ENCODE measurements at regions not wholly inside any gene's neighbourhood (a gene's known extent, or its start where the extent isn't known, plus 50 kb on each side); places are given as distances from the start of the nearest gene placed in this dataset.

DNA sequence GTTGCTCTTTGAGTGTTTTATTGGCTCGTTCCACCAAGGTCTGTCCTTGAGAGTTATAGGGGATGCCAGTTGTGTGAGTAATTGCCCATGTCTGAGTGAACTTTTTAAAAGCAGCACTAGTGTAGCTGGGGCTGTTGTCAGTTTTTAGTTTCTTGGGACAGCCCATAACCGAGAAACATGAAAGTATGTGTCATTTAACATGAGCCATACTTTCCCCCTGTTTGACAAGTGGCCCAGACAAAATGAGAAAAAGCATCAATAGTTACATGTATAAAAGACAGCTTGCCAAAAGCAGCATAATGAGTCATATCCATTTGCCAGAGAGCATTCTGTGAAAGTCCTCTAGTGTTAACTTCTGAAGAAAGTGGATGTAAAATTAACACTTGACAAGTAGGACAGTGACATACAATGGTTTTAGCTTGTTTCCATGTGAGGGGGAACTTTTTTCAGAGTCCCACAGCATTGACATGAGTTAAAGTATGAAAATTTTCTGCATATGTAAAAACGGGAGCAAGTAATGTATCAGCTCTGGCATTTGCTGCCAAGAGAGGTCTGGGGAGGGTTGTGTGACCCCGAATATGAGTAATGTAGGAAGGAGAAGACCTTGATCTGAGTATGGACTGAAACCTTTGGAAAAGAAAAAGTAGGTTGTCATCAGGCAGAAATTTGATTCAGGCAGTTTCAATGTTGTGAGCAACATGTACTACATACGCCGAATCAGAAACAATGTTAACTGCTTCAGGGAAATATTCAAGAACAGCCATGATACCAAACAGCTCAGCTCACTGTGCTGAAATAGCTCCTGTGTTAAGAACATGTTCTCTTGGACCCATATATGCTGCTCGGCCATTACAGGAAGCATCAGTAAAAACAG, 56.8 kb upstream of the ARL4D start (continued):
- TF ChIP-seq ZNF280B (CRISPR knock-in tag; IDR thresholded peaks at IDR 0.05) (no peak), SLC30A9 (CRISPR knock-in tag; IDR thresholded peaks at IDR 0.05) (no peak)
- TF ChIP-seq, protein P1, sequence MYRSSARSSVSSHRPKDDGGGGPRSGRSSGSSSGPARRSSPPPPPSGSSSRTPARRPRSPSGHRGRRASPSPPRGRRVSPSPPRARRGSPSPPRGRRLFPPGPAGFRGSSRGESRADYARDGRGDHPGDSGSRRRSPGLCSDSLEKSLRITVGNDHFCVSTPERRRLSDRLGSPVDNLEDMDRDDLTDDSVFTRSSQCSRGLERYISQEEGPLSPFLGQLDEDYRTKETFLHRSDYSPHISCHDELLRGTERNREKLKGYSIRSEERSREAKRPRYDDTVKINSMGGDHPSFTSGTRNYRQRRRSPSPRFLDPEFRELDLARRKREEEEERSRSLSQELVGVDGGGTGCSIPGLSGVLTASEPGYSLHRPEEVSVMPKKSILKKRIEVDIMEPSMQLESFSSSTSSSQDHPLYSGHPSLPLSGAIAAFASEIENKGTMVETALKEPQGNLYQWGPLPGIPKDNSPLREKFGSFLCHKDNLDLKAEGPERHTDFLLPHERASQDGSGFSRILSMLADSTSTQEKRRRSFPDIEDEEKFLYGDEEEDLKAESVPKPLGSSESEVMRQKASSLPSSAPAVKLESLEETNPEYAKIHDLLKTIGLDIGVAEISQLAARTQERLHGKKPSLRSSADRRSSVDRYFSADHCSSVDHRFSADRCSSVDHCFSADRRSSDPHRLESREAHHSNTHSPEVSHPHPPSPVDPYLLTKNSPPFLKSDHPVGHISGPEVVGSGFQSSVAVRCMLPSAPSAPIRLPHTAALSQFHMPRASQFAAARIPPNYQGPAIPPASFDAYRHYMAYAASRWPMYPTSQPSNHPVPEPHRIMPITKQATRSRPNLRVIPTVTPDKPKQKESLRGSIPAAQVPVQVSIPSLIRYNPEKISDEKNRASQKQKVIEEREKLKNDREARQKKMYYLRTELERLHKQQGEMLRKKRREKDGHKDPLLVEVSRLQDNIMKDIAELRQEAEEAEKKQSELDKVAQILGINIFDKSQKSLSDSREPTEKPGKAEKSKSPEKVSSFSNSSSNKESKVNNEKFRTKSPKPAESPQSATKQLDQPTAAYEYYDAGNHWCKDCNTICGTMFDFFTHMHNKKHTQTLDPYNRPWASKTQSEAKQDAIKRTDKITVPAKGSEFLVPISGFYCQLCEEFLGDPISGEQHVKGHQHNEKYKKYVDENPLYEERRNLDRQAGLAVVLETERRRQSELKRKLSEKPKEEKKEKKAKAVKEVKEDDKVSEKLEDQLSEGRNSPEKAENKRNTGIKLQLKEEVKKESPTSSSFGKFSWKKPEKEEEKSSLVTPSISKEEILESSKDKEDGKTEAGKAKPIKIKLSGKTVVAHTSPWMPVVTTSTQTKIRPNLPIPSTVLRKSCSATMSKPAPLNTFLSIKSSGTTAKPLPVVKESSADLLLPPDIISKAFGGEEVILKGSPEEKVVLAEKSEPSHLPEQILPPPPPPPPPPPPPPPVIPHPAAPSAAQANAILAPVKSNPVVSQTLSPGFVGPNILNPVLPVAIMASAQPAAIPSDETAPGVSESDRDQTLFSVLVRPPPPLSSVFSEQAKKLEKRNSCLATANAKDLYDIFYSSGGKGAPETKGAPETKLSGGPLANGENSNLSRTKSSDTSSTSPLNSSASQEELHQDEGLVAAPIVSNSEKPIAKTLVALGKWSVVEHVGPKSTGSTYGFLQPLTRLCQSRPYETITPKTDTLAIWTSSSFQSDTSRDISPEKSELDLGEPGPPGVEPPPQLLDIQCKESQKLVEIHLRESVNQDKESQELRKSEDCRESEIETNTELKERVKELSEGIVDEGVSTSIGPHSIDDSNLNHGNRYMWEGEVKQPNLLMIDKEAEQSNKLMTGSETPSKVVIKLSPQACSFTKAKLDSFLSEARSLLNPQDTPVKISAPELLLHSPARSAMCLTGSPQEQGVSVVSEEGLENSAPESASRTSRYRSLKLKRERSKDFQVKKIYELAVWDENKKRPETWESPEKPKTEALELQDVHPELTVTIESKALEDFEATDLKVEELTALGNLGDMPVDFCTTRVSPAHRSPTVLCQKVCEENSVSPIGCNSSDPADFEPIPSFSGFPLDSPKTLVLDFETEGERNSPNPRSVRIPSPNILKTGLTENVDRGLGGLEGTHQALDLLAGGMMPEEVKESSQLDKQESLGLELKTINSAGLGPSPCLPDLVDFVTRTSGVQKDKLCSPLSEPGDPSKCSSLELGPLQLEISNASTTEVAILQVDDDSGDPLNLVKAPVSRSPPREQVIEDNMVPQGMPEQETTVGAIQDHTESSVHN (IDR thresholded peaks at IDR 0.05; ENCODE audit: borderline replicate concordance in 1 of 2, low read depth in 1 of 2), result no peak
